Activated CD4-positive, alpha-beta T cell treated with anti-CD3 and anti-CD28 coated beads for 48 hours (primary cell): ENCODE measurements at regions not wholly inside any gene's neighbourhood (a gene's known extent, or its start where the extent isn't known, plus 50 kb on each side); places are given as distances from the start of the nearest gene placed in this dataset.
"Not testable (repeated sequence)": the region's sequence is repeated elsewhere in the genome, so short reads cannot be mapped to it uniquely, and the experiment has no call there.

Source experiments
- DNase-seq: peaks from one replicate; pipeline ENCODE4 v3.0.0-alpha.2; 2020

DNA sequence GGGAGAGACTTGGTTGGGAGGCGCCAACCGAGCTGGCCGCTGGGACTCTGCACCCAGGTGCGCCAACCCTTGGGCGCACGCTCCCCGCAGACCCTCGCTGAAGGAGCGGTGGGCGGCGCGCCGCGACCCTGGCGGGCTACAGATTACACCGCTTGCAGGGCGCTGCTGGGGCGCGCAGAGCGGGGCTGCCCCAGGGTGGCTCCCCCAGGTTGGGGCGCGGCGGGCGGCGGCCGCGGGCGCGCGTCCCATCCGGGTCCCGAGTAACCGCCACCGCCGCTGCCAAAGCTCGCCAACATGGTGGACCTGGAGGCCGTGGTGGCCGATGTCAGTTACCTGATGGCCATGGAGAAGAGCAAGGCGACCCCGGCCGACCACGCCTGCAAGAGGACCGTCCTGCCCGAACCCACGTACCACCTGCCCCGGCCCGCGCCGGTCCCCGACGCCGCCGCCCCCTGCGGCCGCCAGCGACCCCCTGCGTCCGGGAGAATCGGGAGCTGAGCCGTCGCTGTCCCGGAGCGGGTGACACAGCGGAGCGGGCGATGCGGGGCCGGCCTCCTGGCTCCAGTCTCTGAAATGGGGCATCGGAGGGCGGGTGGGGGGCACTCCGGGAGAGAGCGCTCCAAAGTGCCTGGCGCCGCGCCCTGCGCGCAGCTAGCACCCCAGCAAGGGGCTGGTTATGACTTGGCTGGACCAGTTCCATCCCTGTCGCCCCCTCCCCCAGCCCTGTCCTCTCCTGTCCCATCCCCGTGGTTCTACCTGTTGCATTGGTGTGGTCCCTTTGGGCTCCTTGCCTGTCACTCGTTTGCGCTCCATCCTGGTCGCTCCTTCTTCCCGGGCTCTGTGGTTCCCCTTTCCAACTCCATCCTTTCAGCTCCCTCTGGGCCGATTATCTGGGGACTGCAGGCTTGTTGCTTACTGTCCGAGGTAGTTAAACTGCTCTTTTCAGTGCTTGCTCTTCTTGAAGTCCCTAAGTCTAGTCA lies 143.3 kb upstream of the GRK3 start:
- no peak for DNase-seq

DNA sequence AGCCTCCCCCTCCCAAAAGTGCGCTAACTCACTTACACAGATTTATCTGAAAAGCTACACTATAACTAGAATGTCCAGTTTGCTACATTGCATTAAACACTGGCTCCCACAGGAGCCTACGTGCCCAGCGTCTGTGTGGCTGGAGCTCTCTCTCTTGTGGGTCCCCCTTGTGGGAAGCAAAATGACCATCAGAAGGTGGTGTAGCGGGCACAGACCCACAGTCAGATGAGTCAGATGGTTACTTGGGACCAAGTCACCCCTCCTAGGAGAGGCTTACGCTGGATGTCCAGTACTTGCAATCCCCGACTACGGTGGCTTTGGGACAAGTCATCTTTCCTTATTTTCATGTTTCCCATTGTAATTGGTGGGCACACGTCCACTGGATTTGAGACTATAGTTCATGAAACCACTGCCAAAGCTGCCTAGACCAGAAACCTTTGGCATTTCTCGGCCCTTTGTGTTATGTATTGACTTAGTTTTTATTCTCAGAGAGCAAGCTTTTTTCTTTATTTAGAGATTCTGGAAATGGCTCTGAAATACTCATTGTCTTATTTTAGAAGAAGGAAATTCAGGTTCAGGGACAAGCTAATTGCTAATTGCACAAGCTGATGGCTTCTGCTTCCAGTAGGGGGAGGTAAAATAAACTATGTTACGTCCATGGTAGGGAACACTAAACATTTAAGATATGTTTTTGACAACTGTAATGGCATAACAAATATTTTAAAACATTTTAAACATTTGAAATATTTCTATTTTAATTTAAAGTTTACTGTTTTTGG lies 137.8 kb upstream of the GRK3 start:
- not testable (repeated sequence) for DNase-seq

DNA sequence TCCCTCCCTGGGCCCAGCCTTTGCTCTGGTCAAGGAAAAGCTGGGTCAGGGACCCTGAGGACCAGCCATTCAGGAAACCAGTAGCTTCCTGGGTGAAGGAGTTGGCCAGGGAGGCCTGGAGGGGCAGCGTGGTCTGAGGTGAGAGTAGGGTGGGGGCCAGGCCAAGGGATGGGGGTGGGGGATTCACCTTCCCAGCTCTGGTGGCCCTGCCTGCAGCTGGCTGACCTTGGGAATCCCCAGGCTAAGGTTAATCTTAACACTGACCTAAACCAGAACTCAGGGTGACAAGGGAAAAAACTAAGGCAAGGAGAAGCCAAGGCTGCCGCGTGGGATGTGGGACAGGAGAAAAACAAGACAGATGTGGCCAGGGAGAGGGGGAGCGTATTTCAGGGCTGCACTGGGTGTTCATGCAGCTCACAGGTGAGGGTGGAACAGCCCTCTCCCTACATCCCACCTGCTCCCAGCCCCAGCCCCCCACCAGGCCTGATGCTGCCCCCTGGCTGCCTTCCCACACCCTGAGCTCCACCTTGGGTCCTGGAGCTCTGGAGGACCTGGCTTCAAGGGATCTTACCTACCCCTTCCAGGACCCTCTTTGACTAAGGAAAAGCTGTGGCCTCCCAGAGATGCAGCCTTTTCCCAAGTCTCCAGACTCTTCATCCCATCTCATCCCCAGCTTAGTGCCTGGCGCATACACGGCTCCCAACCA lies 132.7 kb upstream of the GRK3 start:
- not testable (repeated sequence) for DNase-seq

DNA sequence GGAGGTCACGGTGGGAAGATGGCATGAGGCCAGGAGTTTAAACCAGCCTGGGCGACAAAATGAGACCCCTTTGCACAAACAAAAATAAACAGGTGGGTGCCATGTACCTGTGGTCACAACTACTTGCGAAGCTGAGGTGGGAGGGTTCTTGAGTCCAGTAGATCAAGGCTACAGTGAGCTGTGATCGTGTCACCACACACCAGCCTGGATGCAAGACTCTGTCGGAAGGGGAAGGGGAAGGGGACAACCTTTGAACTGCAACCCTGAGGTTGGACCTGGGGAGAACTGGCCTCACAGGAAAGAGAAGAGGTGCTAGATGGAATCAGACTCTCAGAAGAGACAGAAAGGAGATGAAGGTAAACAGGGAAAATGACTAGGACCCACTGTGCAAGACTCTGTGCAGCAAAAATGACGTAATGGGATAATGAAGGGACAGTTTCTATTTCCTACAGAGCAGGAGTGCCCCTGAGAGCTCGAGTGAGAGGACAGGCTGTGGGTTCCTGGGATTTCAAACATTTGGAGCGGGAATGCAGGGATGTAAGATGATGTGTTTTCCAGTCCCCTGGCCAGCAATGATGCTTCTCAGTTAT lies 131.0 kb upstream of the GRK3 start:
- DNase-seq = not testable (repeated sequence)

DNA sequence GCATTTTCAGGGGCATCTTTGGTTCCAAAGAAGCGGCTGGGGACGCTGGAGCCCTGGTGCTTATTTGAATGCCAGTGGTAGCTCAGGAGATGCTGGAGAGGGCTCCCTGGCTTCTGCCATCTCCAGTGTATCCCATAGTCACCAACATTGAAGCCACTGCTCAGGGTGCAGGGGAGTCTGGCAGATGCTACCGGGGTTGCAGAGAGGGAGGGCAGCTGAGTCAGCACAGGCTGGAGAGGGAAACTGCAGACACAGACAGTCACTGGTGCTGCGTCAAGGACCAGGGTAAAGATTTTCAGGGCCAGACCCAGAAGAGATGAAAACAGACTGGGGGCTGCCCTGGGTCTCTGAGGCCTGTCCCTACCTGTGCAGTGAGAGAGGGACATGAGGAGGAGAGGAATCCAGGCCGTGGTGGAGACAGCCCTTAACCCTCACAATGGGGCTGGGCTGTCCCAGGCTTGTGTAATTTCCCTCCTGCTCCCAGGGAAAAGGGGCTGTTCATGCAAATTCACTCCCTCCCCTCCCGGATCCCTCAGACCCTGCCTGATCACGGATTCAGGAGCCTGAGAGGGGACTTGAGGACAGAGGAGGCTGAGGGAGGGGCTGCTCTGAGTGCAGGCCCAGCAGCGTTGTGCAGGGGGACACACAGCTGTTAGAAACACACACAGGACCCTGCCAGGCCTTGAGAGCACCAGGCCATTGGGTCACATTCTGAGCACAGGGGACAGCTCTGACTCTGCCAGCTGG lies 126.9 kb upstream of the GRK3 start:
- DNase-seq = no peak

- no peak for DNase-seq
Measured at GRCh38 chr22:25447067-25447685, 117.3 kb upstream of the GRK3 start.

GRCh38 chr22:25447686-25448434 lies 116.6 kb upstream of the GRK3 start:
- DNase-seq = peak; percentile 95

- peak; percentile 27 for DNase-seq
Measured at GRCh38 chr22:25448435-25449051, 115.9 kb upstream of the GRK3 start.

- DNase-seq = no peak
Measured at GRCh38 chr22:25449781-25450317, 114.6 kb upstream of the GRK3 start.

GRCh38 chr22:25451480-25452114 lies 112.9 kb upstream of the GRK3 start:
- no peak for DNase-seq

DNA sequence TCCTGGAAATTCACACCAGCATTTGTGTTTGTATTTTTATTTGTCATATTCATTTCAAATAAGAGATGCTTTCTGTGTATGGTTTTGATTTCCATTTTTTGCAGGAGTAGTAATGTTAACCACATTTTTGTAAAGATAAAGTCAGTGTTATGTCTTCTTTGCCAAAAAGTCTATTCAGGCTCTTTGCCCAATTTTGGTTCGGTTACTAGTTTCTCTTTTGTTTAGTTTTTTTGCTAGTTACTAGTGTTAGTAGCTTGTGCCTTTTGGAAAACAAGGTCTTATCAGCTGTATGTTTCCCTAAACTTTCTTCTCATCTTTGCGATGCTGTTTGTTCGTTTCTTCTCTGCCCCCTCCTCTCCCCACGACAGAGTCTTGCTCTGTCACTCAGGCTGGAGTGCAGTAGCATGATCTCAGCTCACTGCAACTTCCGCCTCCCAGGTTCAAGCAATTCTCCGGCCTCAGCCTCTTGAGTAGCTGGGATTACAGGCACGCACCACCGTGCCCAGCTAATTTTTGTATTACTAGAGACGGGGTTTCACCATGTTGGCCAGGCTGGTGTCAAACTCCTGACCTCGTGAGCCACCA lies 112.3 kb upstream of the GRK3 start:
- DNase-seq = no peak

DNA sequence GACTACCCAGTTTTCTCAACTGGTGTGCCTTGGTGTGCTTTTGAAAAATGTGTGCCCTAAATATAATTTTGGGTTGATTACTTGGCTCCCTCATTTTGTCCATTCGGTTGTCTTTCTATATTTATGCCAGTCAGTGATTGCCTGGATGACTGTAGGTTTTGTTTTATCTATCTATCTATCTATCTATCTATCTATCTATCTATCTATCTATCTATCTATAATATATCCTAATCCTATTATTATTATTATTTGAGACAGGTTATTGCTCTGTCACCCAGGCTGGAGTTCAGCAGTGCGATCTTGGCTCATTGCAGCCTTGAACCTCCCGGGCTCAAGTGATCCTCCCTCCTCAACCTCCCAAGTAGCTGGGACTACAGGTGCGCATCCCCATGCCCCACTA lies 111.4 kb upstream of the GRK3 start:
- no peak for DNase-seq

GRCh38 chr22:25453557-25453956 lies 110.9 kb upstream of the GRK3 start:
- peak; percentile 70 for DNase-seq

DNA sequence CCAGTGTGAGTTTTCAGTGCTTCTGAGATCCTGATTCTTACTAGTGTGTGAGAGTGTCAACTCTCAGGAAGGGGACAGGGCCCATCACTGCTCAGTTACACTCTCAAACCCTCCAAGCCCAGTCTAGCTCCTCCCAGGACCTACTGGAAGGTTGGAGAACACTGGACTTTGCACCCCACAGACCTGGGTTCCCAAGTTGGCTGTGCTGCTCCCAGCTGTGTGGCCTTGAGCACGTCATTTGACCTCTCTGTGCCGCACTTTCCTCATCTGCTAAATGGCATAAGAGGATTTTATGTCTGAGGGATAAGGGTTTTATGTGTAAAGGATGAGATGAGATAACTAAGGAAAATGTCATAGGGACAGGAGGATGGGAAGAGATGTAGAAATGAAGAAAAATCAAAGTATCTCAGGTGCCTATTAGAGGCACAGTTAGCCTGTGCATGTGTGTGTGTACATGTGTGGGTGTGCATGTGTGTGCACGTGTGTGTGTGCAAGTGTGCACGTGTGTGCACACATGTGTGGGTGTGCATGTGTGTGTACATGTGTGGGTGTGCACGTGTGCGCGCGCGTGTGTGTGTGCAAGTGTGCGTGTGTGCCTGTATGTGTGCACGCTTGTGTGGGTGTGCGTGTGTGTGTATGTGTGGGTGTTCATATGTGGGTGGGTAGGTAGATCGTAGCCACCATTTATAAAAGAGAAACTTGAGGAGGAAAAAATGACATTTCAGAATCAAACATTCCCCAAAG lies 108.0 kb upstream of the GRK3 start:
- DNase-seq = not testable (repeated sequence)

GRCh38 chr22:25458631-25459030 lies 105.8 kb upstream of the GRK3 start:
- DNase-seq = not testable (repeated sequence)

DNA sequence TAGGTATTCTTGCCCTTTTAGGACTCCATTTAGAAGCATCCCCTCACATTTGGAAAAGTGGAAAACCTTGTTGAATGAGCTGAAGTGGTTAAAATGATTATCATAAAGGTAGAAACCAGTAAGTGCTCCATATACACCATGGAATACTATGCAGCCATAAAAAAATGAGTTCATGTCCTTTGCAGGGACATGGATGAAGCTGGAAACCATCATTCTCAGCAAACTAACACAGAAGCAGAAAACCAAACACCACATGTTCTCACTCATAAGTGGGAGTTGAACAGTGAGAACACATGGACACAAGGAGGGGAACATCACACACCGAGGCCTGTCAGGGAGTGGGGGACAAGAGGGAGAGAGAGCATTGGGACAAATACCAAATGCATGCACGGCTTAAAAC lies 103.8 kb upstream of the GRK3 start:
- not testable (repeated sequence) for DNase-seq

GRCh38 chr22:25461301-25461700 lies 103.2 kb upstream of the GRK3 start:
- DNase-seq = no peak
